HFFc6 (cell line): ENCODE measurements at regions not wholly inside any gene's neighbourhood (a gene's known extent, or its start where the extent isn't known, plus 50 kb on each side); places are given as distances from the start of the nearest gene placed in this dataset.

Experiments
- DNase-seq: peaks from one replicate; pipeline ENCODE4 v3.0.0-alpha.2; 2018
- H3K27ac Mint-ChIP-seq: 2 replicates; pipeline ENCODE4 v1.8.0; 2020; ENCODE audit warnings: mild to moderate bottlenecking, mixed read lengths
- H3K27me3 Mint-ChIP-seq: 2 replicates; pipeline ENCODE4 v1.8.0; 2021; ENCODE audit warnings: mild to moderate bottlenecking, moderate library complexity, mixed read lengths; ENCODE audit not compliant: insufficient read depth
- H3K36me3 Mint-ChIP-seq: 2 replicates; pipeline ENCODE4 v1.8.0; 2021; ENCODE audit warnings: low read depth, mixed read lengths
- H3K4me1 Mint-ChIP-seq: 2 replicates; pipeline ENCODE4 v1.8.0; 2020; ENCODE audit warnings: low read depth, mixed read lengths
- H3K4me3 Mint-ChIP-seq: 2 replicates; pipeline ENCODE4 v1.8.0; 2020; ENCODE audit warnings: mild to moderate bottlenecking, moderate library complexity, mixed read lengths
- H3K9me3 Mint-ChIP-seq: 2 replicates; pipeline ENCODE4 v1.8.0; 2020; ENCODE audit warnings: mild to moderate bottlenecking, mixed read lengths
- CTCF ChIP-seq: fragments of 200-600 bp; sonication (generic); IDR thresholded peaks from 2 replicates; pipeline ENCODE4 v1.5.0; 2021; ENCODE audit warnings: antibody characterized with exemption, mild to moderate bottlenecking

DNA sequence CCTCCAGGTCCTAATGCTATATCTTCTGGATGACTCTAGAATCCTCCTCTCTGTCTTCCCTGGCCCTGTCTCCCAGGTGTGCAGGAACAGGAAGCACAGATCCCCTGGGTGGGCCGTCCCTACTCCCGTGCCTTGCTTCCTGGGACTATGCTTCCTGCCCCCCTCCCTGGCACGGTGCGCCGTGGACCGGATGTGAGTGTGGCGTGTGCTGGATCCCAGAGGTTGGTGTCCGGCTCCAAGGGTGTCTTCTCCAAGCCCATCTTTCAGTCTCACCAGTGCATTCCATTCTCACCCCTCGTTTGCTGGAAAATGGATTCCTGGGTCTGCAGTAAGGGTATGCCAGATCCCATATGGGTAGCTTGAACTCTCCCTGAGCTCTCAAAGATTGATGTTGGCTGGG is 144.4 kb upstream of the TWIST2 start:
- no peak for DNase-seq
- Mint-ChIP-seq H3K27me3 (peaks cover 43% of the 10 kb centered on the region), H3K4me3 (no peak overlapping the region), H3K27ac (no peak overlapping the region), H3K36me3 (no peaks in the 10 kb centered on the region), H3K4me1 (no peaks in the 10 kb centered on the region), H3K9me3 (no peaks in the 10 kb centered on the region)
- no peak for TF ChIP-seq CTCF

DNA sequence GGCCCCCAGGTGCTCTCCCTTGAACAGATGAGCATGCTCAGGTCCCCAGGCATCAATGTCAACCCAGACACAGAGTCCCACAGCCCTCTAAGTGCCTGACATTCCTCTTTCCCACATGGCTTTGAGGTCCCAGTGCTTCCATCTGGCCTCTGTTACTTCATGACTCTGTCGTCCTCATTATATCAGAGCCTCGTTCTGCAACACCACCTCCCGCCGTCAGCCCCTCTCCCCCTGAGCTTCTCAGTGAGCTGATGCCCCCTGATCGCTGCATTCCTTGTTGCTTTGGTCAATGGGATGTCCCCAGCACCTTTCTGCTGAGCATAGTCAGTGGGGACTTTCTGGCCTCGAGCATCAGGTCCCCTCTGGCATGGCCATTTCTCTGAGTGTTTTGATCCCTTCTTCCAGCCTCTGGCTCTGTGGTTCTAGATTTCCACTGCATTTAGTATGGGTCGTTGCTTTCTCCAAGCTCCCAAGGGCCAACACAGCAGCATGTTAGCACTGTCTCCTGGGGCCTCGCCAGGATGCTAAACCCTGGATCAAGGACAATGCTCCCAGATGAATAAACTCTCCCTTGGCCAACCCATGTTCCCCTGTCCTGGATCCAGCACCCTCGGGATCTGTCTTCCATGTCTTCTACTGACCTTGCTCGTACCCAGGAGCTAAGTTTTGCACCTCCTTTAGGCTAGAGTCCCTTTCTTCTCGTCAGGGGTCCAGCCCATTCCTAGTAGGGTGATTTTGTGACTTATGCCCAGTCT is 143.2 kb upstream of the TWIST2 start:
- TF ChIP-seq CTCF, result no peak
- H3K9me3 Mint-ChIP-seq, result no peaks in the 10 kb centered on the region
- H3K36me3 Mint-ChIP-seq, result no peaks in the 10 kb centered on the region
- H3K27me3 Mint-ChIP-seq, result peaks cover 44% of the 10 kb centered on the region
- H3K4me1 Mint-ChIP-seq, result no peaks in the 10 kb centered on the region
- DNase-seq, result no peak
- no peak overlapping the region for H3K27ac Mint-ChIP-seq
- no peak overlapping the region for H3K4me3 Mint-ChIP-seq

DNA sequence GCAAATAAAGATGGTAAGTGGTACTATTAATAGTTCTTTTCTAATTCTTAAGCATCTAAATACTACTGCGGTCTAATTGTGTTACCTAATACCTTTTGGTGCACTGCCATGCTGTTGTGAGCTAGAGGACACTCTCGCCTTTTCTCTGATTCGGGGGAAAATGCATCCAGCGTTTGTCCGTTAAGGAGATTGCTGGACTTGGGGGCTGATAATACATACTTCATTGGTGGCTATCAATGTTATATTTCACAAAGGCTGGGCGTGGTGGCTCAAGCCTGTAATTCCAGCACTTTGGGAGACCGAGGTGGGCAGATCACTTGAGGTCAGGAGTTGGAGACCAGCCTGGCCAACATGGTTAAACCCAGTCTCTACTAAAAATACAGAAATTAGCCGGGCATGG is 141.7 kb upstream of the TWIST2 start:
- Mint-ChIP-seq H3K36me3 (no peaks in the 10 kb centered on the region), H3K9me3 (no peaks in the 10 kb centered on the region), H3K27me3 (peaks cover 51% of the 10 kb centered on the region), H3K4me1 (no peaks in the 10 kb centered on the region), H3K4me3 (no peak overlapping the region), H3K27ac (no peak overlapping the region)
- DNase-seq, result no peak
- no peak for TF ChIP-seq CTCF

DNA sequence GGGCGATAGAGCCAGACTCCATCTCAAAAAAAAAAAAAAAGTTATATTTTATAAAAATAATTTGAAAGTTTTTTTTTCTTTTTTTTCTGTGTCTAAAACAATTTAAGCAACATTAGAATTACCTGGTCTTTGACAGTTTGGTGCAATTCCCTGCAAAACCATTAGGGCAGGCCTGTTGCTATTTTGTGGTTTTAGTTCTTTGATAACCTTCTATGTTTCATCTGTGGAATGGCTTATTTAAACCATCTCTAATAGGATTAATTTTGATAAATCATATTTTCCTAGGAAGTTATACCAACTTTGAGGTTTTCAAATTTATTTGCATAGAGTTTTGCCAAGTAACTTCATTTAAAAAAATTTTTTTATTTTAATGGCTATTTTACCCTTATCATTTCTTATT is 141.2 kb upstream of the TWIST2 start:
- Mint-ChIP-seq H3K27me3 (peaks cover 51% of the 10 kb centered on the region), H3K4me1 (no peaks in the 10 kb centered on the region), H3K9me3 (no peaks in the 10 kb centered on the region), H3K36me3 (no peaks in the 10 kb centered on the region), H3K27ac (no peak overlapping the region), H3K4me3 (no peak overlapping the region)
- TF ChIP-seq CTCF, result peak; percentile 71
- DNase-seq, result no peak

DNA sequence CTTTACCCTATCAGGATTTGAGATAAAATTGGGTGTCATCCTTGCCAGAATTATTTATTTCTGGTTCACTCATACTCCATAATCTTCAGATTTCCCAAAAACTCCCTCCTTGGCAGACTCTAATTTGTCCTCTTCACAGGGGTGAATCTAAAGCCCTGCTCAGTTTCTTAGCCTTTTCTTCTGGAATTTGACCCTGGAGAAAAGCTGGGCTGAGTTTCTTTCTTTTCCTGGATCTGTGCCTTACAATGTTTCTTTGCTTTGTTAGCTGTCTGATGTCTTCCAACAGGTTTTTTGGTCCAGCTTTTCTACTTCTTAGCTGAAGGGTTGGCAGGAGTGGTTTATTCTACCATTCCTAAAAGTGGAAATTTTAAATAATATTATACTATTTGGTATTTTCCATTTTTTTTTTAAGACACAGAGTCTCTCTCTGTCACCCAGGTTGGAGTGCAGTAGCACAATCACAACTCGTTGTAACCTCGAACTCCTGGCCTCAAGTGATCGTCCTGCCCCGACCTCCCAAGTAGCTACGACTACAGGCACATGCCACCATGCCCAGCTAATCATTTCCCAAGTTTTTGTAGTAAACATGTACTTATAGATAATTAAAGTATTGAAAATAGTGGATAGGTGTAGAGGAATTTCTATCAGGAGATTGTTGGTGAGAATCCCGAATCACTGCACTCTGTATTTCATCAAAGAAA is 138.4 kb upstream of the TWIST2 start:
- no peak for TF ChIP-seq CTCF
- Mint-ChIP-seq H3K27me3 (peaks cover 39% of the 10 kb centered on the region), H3K27ac (no peak overlapping the region), H3K9me3 (no peaks in the 10 kb centered on the region), H3K4me3 (no peak overlapping the region), H3K36me3 (no peaks in the 10 kb centered on the region), H3K4me1 (no peaks in the 10 kb centered on the region)
- DNase-seq, result no peak
